ENCODE measurements at regions not wholly inside any gene's neighbourhood (a gene's known extent, or its start where the extent isn't known, plus 50 kb on each side); places are given as distances from the start of the nearest gene placed in this dataset.

GRCh38 chr12:131418884-131419283, 292.0 kb upstream of the SFSWAP start:
- Histone ChIP-seq H3K36me3 (ENCODE audit: insufficient read depth, low read length) (no peaks in the 10 kb centered on the region), H3K79me2 (ENCODE audit: insufficient read depth, low read length) (no peaks in the 10 kb centered on the region), H3K27me3 (ENCODE audit: insufficient read depth, low read length) (no peaks in the 10 kb centered on the region), H2AFZ (ENCODE audit: low read length) (no peak overlapping the region), H3K27ac (ENCODE audit: low read depth, low read length) (no peak overlapping the region), H3K9me3 (ENCODE audit: low read depth, low read length) (peaks cover 3% of the 10 kb centered on the region), H3K4me1 (ENCODE audit: insufficient read depth, low read length) (no peaks in the 10 kb centered on the region), H3K4me3 (ENCODE audit: insufficient read depth, low read length) (no peak overlapping the region), H3K4me2 (ENCODE audit: insufficient read depth, low read length) (no peak overlapping the region), H4K20me1 (ENCODE audit: insufficient read depth, low read length) (no peaks in the 10 kb centered on the region)
- peak; percentile 19 for DNase-seq (ENCODE audit: insufficient read length, low spot score, missing footprints)
- TF ChIP-seq CTCF (IDR thresholded peaks at IDR 0.05; ENCODE audit: extremely low read depth, low read depth, low read length), result no peak

- H3K36me3 ChIP-seq (ENCODE audit: insufficient read depth, low read length), result no peaks in the 10 kb centered on the region
- no peaks in the 10 kb centered on the region for H3K4me1 ChIP-seq (ENCODE audit: insufficient read depth, low read length)
- H3K27ac ChIP-seq (ENCODE audit: low read depth, low read length), result no peak overlapping the region
- H4K20me1 ChIP-seq (ENCODE audit: insufficient read depth, low read length), result no peaks in the 10 kb centered on the region
- no peak overlapping the region for H3K4me2 ChIP-seq (ENCODE audit: insufficient read depth, low read length)
- TF ChIP-seq CTCF (IDR thresholded peaks at IDR 0.05; ENCODE audit: extremely low read depth, low read depth, low read length), result no peak
- no peak overlapping the region for H3K4me3 ChIP-seq (ENCODE audit: insufficient read depth, low read length)
- H3K9me3 ChIP-seq (ENCODE audit: low read depth, low read length), result peaks cover 3% of the 10 kb centered on the region
- DNase-seq (ENCODE audit: insufficient read length, low spot score, missing footprints), result peak; percentile 39
- H2AFZ ChIP-seq (ENCODE audit: low read length), result no peak overlapping the region
- no peaks in the 10 kb centered on the region for H3K79me2 ChIP-seq (ENCODE audit: insufficient read depth, low read length)
- H3K27me3 ChIP-seq (ENCODE audit: insufficient read depth, low read length), result no peaks in the 10 kb centered on the region
These were observed 289.9 kb upstream of the SFSWAP start for GRCh38 chr12:131420867-131421447.

- no peaks in the 10 kb centered on the region for H4K20me1 ChIP-seq (ENCODE audit: insufficient read depth, low read length)
- peak; percentile 63 for DNase-seq (ENCODE audit: insufficient read length, low spot score, missing footprints)
- H3K4me3 ChIP-seq (ENCODE audit: insufficient read depth, low read length), result no peak overlapping the region
- no peak for TF ChIP-seq CTCF (IDR thresholded peaks at IDR 0.05; ENCODE audit: extremely low read depth, low read depth, low read length)
- no peaks in the 10 kb centered on the region for H3K79me2 ChIP-seq (ENCODE audit: insufficient read depth, low read length)
- no peak overlapping the region for H3K4me2 ChIP-seq (ENCODE audit: insufficient read depth, low read length)
- H3K4me1 ChIP-seq (ENCODE audit: insufficient read depth, low read length), result no peaks in the 10 kb centered on the region
- no peak overlapping the region for H3K27ac ChIP-seq (ENCODE audit: low read depth, low read length)
- H3K9me3 ChIP-seq (ENCODE audit: low read depth, low read length), result peaks cover 3% of the 10 kb centered on the region
- no peaks in the 10 kb centered on the region for H3K36me3 ChIP-seq (ENCODE audit: insufficient read depth, low read length)
- H3K27me3 ChIP-seq (ENCODE audit: insufficient read depth, low read length), result no peaks in the 10 kb centered on the region
- H2AFZ ChIP-seq (ENCODE audit: low read length), result no peak overlapping the region
These were observed 289.2 kb upstream of the SFSWAP start for GRCh38 chr12:131421509-131422186.

GRCh38 chr12:131422187-131422520, 288.7 kb upstream of the SFSWAP start:
- peak; percentile 63 for DNase-seq (ENCODE audit: insufficient read length, low spot score, missing footprints)
- Histone ChIP-seq H3K4me1 (ENCODE audit: insufficient read depth, low read length) (no peaks in the 10 kb centered on the region), H3K27ac (ENCODE audit: low read depth, low read length) (no peak overlapping the region), H3K4me2 (ENCODE audit: insufficient read depth, low read length) (no peak overlapping the region), H3K4me3 (ENCODE audit: insufficient read depth, low read length) (no peak overlapping the region), H3K27me3 (ENCODE audit: insufficient read depth, low read length) (no peaks in the 10 kb centered on the region), H3K79me2 (ENCODE audit: insufficient read depth, low read length) (no peaks in the 10 kb centered on the region), H4K20me1 (ENCODE audit: insufficient read depth, low read length) (no peaks in the 10 kb centered on the region), H3K9me3 (ENCODE audit: low read depth, low read length) (peaks cover 3% of the 10 kb centered on the region), H3K36me3 (ENCODE audit: insufficient read depth, low read length) (no peaks in the 10 kb centered on the region), H2AFZ (ENCODE audit: low read length) (no peak overlapping the region)
- TF ChIP-seq CTCF (IDR thresholded peaks at IDR 0.05; ENCODE audit: extremely low read depth, low read depth, low read length), result no peak

Data from osteoblast (primary cell).